ENCODE measurements at regions not wholly inside any gene's neighbourhood (a gene's known extent, or its start where the extent isn't known, plus 50 kb on each side); places are given as distances from the start of the nearest gene placed in this dataset.

- DNase-seq (ENCODE audit: low read depth) = no peak
- H3K4me3 ChIP-seq (ENCODE audit: low read depth, low read length) = no peak overlapping the region
- no peak for TF ChIP-seq CTCF (conservative IDR thresholded peaks at IDR 0.05; ENCODE audit: low read depth, low read length)
Observed at GRCh38 chr6:89028774-89029173, 51.8 kb upstream of the PNRC1 start.

DNA sequence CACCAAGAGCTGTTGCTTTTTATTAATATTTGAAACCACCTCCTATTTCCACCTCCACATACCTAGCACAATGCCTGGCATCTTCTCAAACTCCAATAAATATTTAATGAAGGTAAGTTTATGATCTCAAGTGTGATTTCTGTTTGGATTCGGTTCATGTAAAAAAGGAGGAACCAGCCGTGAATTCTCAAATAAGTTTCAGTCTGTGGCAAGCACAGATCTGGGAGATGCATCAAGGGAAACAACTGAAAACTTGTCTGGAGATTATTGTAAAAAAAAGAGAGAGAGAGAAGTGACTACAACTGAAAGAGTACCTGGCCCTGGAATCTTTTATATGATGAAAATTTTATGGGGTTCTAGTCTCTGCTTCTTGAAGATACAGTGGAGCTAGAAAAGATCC is 52.8 kb upstream of the PNRC1 start:
- no peak for TF ChIP-seq CTCF (conservative IDR thresholded peaks at IDR 0.05; ENCODE audit: low read depth, low read length)
- no peak for DNase-seq (ENCODE audit: low read depth)
- no peak overlapping the region for H3K4me3 ChIP-seq (ENCODE audit: low read depth, low read length)

DNA sequence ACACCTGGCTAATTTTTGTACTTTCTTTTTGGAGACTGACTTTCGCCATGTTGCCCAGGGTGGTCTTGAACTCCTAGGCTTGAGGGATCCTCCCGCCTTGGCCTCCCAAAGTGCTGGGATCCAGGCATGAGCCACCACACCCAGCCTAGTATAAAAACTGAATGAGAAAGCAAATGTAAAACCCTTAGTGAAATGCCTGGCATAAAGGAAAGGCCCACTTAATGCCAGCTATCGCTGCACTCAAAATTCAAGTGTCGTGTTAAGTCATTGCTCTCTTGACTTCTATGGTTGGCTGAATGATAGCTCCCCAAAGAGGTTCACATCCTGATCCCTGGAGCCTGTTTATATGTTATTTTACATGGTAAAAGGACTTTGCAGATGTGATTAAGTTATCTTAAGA is 54.4 kb upstream of the PNRC1 start:
- no peak for TF ChIP-seq CTCF (conservative IDR thresholded peaks at IDR 0.05; ENCODE audit: low read depth, low read length)
- H3K4me3 ChIP-seq (ENCODE audit: low read depth, low read length) = no peak overlapping the region
- no peak for DNase-seq (ENCODE audit: low read depth)

DNA sequence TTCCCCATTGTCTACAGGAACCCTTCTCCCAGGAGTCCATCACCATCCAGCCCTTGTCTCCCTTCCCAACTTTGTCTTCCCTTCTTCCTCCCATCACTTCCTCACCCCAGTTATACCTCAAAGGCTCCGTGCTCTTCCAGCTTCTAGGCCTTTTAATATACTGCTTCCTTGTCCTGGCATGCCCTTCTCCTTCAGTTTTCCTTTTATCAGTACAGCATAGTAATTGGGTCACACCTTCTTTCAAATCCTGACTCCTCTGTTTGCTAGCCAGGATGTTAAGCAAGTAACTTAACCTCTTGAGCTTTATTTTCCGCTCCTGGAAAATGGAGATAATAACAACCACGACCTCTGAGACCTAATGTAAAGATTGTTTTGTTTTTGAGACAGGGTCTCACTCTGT is 54.9 kb upstream of the PNRC1 start:
- no peak for DNase-seq (ENCODE audit: low read depth)
- TF ChIP-seq CTCF (conservative IDR thresholded peaks at IDR 0.05; ENCODE audit: low read depth, low read length) = no peak
- no peak overlapping the region for H3K4me3 ChIP-seq (ENCODE audit: low read depth, low read length)

DNA sequence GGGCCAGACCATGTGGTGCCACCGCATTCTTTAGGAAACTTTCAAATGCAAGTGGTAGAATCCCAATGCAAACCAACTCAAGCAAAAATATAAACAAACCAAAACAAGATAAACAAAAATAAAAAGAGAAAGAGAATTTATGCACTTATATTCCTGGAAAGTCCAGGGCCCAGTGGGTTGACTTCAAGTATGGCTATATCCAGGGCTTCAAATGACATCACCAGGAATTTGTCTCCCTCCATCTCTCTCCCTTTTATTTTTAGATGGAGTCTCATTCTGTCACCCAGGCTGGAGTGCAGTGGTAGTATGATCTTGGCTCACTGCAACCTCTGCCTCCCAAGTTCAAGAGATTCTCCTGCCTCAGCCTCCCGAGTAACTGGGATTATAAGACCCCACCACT is 56.1 kb upstream of the PNRC1 start:
- no peak overlapping the region for H3K4me3 ChIP-seq (ENCODE audit: low read depth, low read length)
- no peak for TF ChIP-seq CTCF (conservative IDR thresholded peaks at IDR 0.05; ENCODE audit: low read depth, low read length)
- DNase-seq (ENCODE audit: low read depth) = no peak

DNA sequence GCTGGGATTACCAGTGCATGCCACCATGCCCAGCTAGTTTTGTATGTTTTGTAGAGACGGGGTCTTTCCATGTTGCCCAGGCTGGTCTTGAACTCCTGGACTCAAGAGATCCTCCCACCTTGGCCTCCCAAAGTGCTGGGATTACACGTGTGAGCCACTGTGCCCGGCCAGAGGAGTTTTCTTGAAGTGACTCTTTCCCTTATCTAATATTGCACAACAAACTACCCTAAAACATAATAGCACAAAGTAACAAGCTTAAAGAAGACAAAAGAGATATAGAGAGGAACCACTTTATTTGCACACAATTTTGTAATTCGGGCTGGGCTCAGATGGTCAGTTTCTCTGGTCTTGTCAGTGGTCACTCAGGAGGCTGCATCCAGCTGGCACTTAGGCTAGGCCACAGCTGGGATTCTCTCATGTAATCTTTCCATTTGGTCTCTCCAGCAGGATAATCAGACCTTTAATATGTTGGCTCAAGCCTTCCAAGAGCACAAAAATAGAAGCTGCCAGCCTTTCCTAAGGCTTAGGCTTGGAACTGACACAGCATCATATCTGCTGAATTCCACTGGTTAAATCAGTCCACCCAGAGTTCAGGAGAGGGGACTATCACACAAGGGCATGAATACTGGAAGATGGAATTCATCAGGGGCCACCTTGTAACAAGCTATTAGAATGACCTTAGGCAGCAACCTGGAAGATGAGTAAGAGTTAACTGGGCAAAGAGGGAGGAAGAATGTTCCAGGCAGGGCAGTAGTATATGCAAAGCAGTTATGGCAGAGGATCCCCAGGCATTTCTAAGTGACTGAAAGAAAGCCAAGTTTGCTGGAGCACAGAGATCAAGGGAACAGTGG is 56.7 kb upstream of the PNRC1 start:
- no peak overlapping the region for H3K4me3 ChIP-seq (ENCODE audit: low read depth, low read length)
- no peak for TF ChIP-seq CTCF (conservative IDR thresholded peaks at IDR 0.05; ENCODE audit: low read depth, low read length)
- DNase-seq (ENCODE audit: low read depth) = peak; percentile 83

DNA sequence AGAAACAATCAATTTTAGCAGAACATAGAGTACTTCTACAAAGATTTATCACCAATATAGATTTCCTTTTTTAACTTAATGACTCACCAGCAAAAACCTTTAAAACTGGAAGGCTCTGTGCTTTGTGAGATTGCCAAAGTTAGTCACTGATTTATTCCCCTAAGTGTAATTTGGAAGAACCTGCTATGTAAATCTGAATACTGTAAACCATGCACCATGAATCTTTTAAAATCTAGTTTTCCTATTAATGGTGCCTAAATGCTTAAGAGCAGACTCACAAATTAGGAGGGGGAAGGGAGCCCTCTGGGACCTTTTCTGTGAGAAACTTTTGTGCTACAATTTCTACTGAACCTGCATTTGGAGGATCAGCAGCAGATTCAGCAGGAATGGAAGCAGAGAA is 57.8 kb upstream of the PNRC1 start:
- TF ChIP-seq CTCF (conservative IDR thresholded peaks at IDR 0.05; ENCODE audit: low read depth, low read length) = no peak
- no peak overlapping the region for H3K4me3 ChIP-seq (ENCODE audit: low read depth, low read length)
- peak; percentile 33 for DNase-seq (ENCODE audit: low read depth)

Data from epithelial cell of proximal tubule (primary cell).